ENCODE measurements at regions not wholly inside any gene's neighbourhood (a gene's known extent, or its start where the extent isn't known, plus 50 kb on each side); places are given as distances from the start of the nearest gene placed in this dataset.

GRCh38 chr5:89041249-89041779 lies 158.3 kb upstream of the MEF2C start:
- ChIA-PET POLR2A (interaction anchor here (0.8 to 1.5 kb wide), 3 partner anchors 10 to 47 kb away, joined by 3 to 4 read pairs (median 4); no protein-coding TSS in a partner anchor), CTCF (ENCODE audit: unreplicated experiment) (interaction anchor here (0.6 kb wide), 1 partner anchor 14 kb away, joined by 3 read pairs; no protein-coding TSS in a partner anchor)
- no peaks in the 10 kb centered on the region for H3K9me2 ChIP-seq (ENCODE audit: insufficient read depth, low read length)
- no peak overlapping the region for H3K4me2 ChIP-seq (ENCODE audit: low read length)
- DNase-seq (ENCODE audit: low spot score) = no peak
- H3K79me2 ChIP-seq (ENCODE audit: insufficient read depth, low read depth, low read length) = no peaks in the 10 kb centered on the region
- H3K36me3 ChIP-seq (ENCODE audit: insufficient read depth, low read length) = no peaks in the 10 kb centered on the region
- H3K27ac ChIP-seq (ENCODE audit: low read depth, low read length, poor library complexity, severe bottlenecking) = no peak overlapping the region
- BruUV-seq (replicated peaks) = no TSS peak
- intact Hi-C loops (cut with micrococcal nuclease; ENCODE audit: unreplicated experiment) = no loop called here
- no peak overlapping the region for H3K4me3 ChIP-seq (ENCODE audit: low read depth, low read length, poor library complexity, severe bottlenecking)
- H2AFZ ChIP-seq (ENCODE audit: low read length) = no peak overlapping the region
- no peaks in the 10 kb centered on the region for H4K20me1 ChIP-seq (ENCODE audit: insufficient read depth, low read length)
- H3K4me1 ChIP-seq (ENCODE audit: insufficient read depth, low read length, poor library complexity, severe bottlenecking) = no peaks in the 10 kb centered on the region
- no peak for TF ChIP-seq CTCF (conservative IDR thresholded peaks at IDR 0.05; ENCODE audit: low read length)
- no peak for TF ChIP-seq EZH2phosphoT487 (IDR thresholded peaks at IDR 0.05; ENCODE audit: borderline replicate concordance, low read depth, low read length)
- H3K9me3 ChIP-seq (ENCODE audit: low read length) = no peaks in the 10 kb centered on the region

- H3K79me2 ChIP-seq (ENCODE audit: insufficient read depth, low read depth, low read length) = no peaks in the 10 kb centered on the region
- H2AFZ ChIP-seq (ENCODE audit: low read length) = no peak overlapping the region
- intact Hi-C loops (cut with micrococcal nuclease; ENCODE audit: unreplicated experiment) = no loop called here
- no peak overlapping the region for H3K27ac ChIP-seq (ENCODE audit: low read depth, low read length, poor library complexity, severe bottlenecking)
- TF ChIP-seq EZH2phosphoT487 (IDR thresholded peaks at IDR 0.05; ENCODE audit: borderline replicate concordance, low read depth, low read length) (no peak), CTCF (conservative IDR thresholded peaks at IDR 0.05; ENCODE audit: low read length) (no peak)
- H3K4me1 ChIP-seq (ENCODE audit: insufficient read depth, low read length, poor library complexity, severe bottlenecking) = no peaks in the 10 kb centered on the region
- no peaks in the 10 kb centered on the region for H3K9me2 ChIP-seq (ENCODE audit: insufficient read depth, low read length)
- no TSS peak for BruUV-seq (replicated peaks)
- ChIA-PET POLR2A (no interaction called here), CTCF (ENCODE audit: unreplicated experiment) (no interaction called here)
- no peak overlapping the region for H3K4me2 ChIP-seq (ENCODE audit: low read length)
- H4K20me1 ChIP-seq (ENCODE audit: insufficient read depth, low read length) = no peaks in the 10 kb centered on the region
- H3K4me3 ChIP-seq (ENCODE audit: low read depth, low read length, poor library complexity, severe bottlenecking) = no peak overlapping the region
- no peaks in the 10 kb centered on the region for H3K9me3 ChIP-seq (ENCODE audit: low read length)
- no peaks in the 10 kb centered on the region for H3K36me3 ChIP-seq (ENCODE audit: insufficient read depth, low read length)
- no peak for DNase-seq (ENCODE audit: low spot score)
Measured at GRCh38 chr5:89036704-89037489, 153.9 kb upstream of the MEF2C start.

- H3K9me3 ChIP-seq (ENCODE audit: low read length) = no peaks in the 10 kb centered on the region
- BruUV-seq (replicated peaks) = no TSS peak
- POLR2A ChIA-PET = no interaction called here
- no peaks in the 10 kb centered on the region for H3K4me1 ChIP-seq (ENCODE audit: insufficient read depth, low read length, poor library complexity, severe bottlenecking)
- no peak for DNase-seq (ENCODE audit: low spot score)
- no peaks in the 10 kb centered on the region for H3K9me2 ChIP-seq (ENCODE audit: insufficient read depth, low read length)
- no peak overlapping the region for H2AFZ ChIP-seq (ENCODE audit: low read length)
- H3K79me2 ChIP-seq (ENCODE audit: insufficient read depth, low read depth, low read length) = no peaks in the 10 kb centered on the region
- H3K4me2 ChIP-seq (ENCODE audit: low read length) = no peak overlapping the region
- H4K20me1 ChIP-seq (ENCODE audit: insufficient read depth, low read length) = no peaks in the 10 kb centered on the region
- CTCF ChIA-PET (ENCODE audit: unreplicated experiment) = no interaction called here
- no peak overlapping the region for H3K27ac ChIP-seq (ENCODE audit: low read depth, low read length, poor library complexity, severe bottlenecking)
- intact Hi-C loops (cut with micrococcal nuclease; ENCODE audit: unreplicated experiment) = no loop called here
- TF ChIP-seq CTCF (conservative IDR thresholded peaks at IDR 0.05; ENCODE audit: low read length) (no peak), EZH2phosphoT487 (IDR thresholded peaks at IDR 0.05; ENCODE audit: borderline replicate concordance, low read depth, low read length) (no peak)
- H3K36me3 ChIP-seq (ENCODE audit: insufficient read depth, low read length) = no peaks in the 10 kb centered on the region
- no peak overlapping the region for H3K4me3 ChIP-seq (ENCODE audit: low read depth, low read length, poor library complexity, severe bottlenecking)
Measured at GRCh38 chr5:89036166-89036565, 153.2 kb upstream of the MEF2C start.

Measured in OCI-LY7 (cell line).